K562 (cell line): ENCODE measurements at regions not wholly inside any gene's neighbourhood (a gene's known extent, or its start where the extent isn't known, plus 50 kb on each side); places are given as distances from the start of the nearest gene placed in this dataset.

Experiments
- FOXO4 ChIP-seq: fragments of 450-650 bp; formaldehyde crosslinking; IDR thresholded peaks from 2 replicates; pipeline ENCODE4 v1.4.0; 2020; ENCODE audit warnings: mild to moderate bottlenecking, moderate library complexity
- RBM15 ChIP-seq: fragments of 200-400 bp; formaldehyde crosslinking; IDR thresholded peaks from 2 replicates; pipeline ENCODE4 v1.6.1; 2018; ENCODE audit warnings: mild to moderate bottlenecking, low read length, moderate library complexity; ENCODE audit not compliant: insufficient read depth
- ZNF551 ChIP-seq: fragments of 250-450 bp; sonication (Bioruptor Pico); IDR thresholded peaks from 2 replicates; pipeline ENCODE4 v1.5.0; 2021; ENCODE audit warnings: mild to moderate bottlenecking, moderate library complexity
- ZNF639 ChIP-seq, 2 experiments: fragments of 200-800 bp in 1 of 2; sonication (Bioruptor generic) in 1 of 2; sonication (generic) in 1 of 2; formaldehyde crosslinking in 1 of 2; IDR thresholded peaks in 1 of 2; conservative IDR thresholded peaks in 1 of 2; 2 replicates each; pipeline versions ENCODE4 v1.5.0 to v1.6.1; 2016 to 2020; ENCODE audit warnings: missing compliant biosample characterization in 1 of 2, missing genetic modification characterization in 1 of 2, missing genetic modification reagents in 1 of 2
- TF ChIP-seq, protein P1 (sequence below): fragments of 150-350 bp; IDR thresholded peaks from 2 replicates; pipeline ENCODE4 v1.6.1; 2014; ENCODE audit warnings: low read depth, mild to moderate bottlenecking, low read length, borderline replicate concordance
- TF ChIP-seq, protein P2 (sequence below): fragments of 250-450 bp; sonication (Bioruptor Pico); IDR thresholded peaks from 2 replicates; pipeline ENCODE4 v1.9.0; 2021; ENCODE audit warnings: mild to moderate bottlenecking
- TF ChIP-seq, protein P3 (sequence below): sonication (generic); formaldehyde crosslinking; IDR thresholded peaks from 2 replicates; pipeline ENCODE4 v1.8.1; 2023; ENCODE audit warnings: mild to moderate bottlenecking, missing genetic modification reagents

GRCh38 chrX:127057891-127058619 is 238.5 kb downstream of the PRR32 start (continued):
- TF ChIP-seq, protein P1, sequence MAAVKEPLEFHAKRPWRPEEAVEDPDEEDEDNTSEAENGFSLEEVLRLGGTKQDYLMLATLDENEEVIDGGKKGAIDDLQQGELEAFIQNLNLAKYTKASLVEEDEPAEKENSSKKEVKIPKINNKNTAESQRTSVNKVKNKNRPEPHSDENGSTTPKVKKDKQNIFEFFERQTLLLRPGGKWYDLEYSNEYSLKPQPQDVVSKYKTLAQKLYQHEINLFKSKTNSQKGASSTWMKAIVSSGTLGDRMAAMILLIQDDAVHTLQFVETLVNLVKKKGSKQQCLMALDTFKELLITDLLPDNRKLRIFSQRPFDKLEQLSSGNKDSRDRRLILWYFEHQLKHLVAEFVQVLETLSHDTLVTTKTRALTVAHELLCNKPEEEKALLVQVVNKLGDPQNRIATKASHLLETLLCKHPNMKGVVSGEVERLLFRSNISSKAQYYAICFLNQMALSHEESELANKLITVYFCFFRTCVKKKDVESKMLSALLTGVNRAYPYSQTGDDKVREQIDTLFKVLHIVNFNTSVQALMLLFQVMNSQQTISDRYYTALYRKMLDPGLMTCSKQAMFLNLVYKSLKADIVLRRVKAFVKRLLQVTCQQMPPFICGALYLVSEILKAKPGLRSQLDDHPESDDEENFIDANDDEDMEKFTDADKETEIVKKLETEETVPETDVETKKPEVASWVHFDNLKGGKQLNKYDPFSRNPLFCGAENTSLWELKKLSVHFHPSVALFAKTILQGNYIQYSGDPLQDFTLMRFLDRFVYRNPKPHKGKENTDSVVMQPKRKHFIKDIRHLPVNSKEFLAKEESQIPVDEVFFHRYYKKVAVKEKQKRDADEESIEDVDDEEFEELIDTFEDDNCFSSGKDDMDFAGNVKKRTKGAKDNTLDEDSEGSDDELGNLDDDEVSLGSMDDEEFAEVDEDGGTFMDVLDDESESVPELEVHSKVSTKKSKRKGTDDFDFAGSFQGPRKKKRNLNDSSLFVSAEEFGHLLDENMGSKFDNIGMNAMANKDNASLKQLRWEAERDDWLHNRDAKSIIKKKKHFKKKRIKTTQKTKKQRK, result no peak
- TF ChIP-seq ZNF551 (CRISPR knock-in tag), result no peak
- TF ChIP-seq, protein P2, sequence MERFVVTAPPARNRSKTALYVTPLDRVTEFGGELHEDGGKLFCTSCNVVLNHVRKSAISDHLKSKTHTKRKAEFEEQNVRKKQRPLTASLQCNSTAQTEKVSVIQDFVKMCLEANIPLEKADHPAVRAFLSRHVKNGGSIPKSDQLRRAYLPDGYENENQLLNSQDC, result no peak
- TF ChIP-seq, protein P3, sequence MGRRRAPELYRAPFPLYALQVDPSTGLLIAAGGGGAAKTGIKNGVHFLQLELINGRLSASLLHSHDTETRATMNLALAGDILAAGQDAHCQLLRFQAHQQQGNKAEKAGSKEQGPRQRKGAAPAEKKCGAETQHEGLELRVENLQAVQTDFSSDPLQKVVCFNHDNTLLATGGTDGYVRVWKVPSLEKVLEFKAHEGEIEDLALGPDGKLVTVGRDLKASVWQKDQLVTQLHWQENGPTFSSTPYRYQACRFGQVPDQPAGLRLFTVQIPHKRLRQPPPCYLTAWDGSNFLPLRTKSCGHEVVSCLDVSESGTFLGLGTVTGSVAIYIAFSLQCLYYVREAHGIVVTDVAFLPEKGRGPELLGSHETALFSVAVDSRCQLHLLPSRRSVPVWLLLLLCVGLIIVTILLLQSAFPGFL, result no peak
- no peak for TF ChIP-seq ZNF639 (CRISPR knock-in tag; conservative IDR thresholded peaks at IDR 0.05 in 1 of 2, IDR thresholded peaks at IDR 0.05 in 1 of 2)
- no peak for TF ChIP-seq FOXO4 (CRISPR knock-in tag)
- no peak for TF ChIP-seq RBM15
